Lung (tissue), 11 donors: ENCODE measurements at regions not wholly inside any gene's neighbourhood (a gene's known extent, or its start where the extent isn't known, plus 50 kb on each side); places are given as distances from the start of the nearest gene placed in this dataset.

Experiments
- ATAC-seq: fragments of 200-7000 bp; cut with Tn5 transposase; one replicate; pipeline ENCODE4 v1.9.1; 2020; ENCODE audit warnings: moderate number of reproducible peaks; ENCODE audit not compliant: insufficient read depth, low FRiP score
- DNase-seq, 3 donors: peaks; one replicate each; pipeline ENCODE4 v3.0.0-alpha.2; 2013 to 2017
- H3K27ac ChIP-seq, 2 donors: one replicate each; pipeline ENCODE4 v1.5.1; 2013; ENCODE audit warnings: mild to moderate bottlenecking in 2 of 2, moderate library complexity in 2 of 2, control low read depth in 1 of 2, inconsistent platforms in 1 of 2, low read depth in 1 of 2, low read length in 1 of 2
- H3K27me3 ChIP-seq, 3 donors: one replicate each; pipeline ENCODE4 v1.5.1; 2013; ENCODE audit warnings: low read length in 2 of 3; ENCODE audit not compliant: control insufficient read depth in 3 of 3, insufficient read depth in 3 of 3
- H3K36me3 ChIP-seq, 4 donors: one replicate each; pipeline ENCODE4 v1.5.1; 2013; ENCODE audit warnings: low read length in 4 of 4, mild to moderate bottlenecking in 1 of 4, moderate library complexity in 1 of 4; ENCODE audit not compliant: control insufficient read depth in 4 of 4, insufficient read depth in 4 of 4
- H3K4me1 ChIP-seq, 5 donors: one replicate each; pipeline ENCODE4 v1.5.1; 2013; ENCODE audit warnings: low read length in 5 of 5, mild to moderate bottlenecking in 2 of 5, moderate library complexity in 1 of 5; ENCODE audit not compliant: control insufficient read depth in 5 of 5, insufficient read depth in 5 of 5
- H3K4me3 ChIP-seq: one replicate; pipeline ENCODE4 v1.5.1; 2013; ENCODE audit warnings: mild to moderate bottlenecking, control low read depth, moderate library complexity
- H3K9ac ChIP-seq, 2 donors: one replicate each; pipeline ENCODE4 v1.5.1; 2013; ENCODE audit warnings: low read length in 2 of 2, control low read depth in 1 of 2; ENCODE audit not compliant: insufficient read depth in 1 of 2
- H3K9me3 ChIP-seq, 4 donors: one replicate each; pipeline ENCODE4 v1.5.1; 2013; ENCODE audit warnings: low read length in 3 of 4, mild to moderate bottlenecking in 1 of 4, moderate library complexity in 1 of 4; ENCODE audit not compliant: control insufficient read depth in 4 of 4, insufficient read depth in 3 of 4
- CTCF ChIP-seq: IDR thresholded peaks from 2 replicates; pipeline ENCODE4 v1.5.1; 2012; ENCODE audit warnings: mild to moderate bottlenecking; ENCODE audit errors: control extremely low read depth, extremely low read depth
- WGBS, 2 donors: extraction: QIAGEN DNeasy Blood & Tissue Kit; methylation state at CpG; one replicate each; pipeline ENCODE4 v1.1.7; 2013; 5-methylcytosine and 5-hydroxymethylcytosine counted together
- donor health status: control.
- donor health status: control.
- donor health status: Bipolar disorder and iron deficiency.
- donor health status: healthy.
- donor health status: DM: yes; HTN: yes; CAD: no.

GRCh38 chr1:82632155-82632554 is 831.4 kb downstream of the ADGRL2 start:
- no peak overlapping the region for H3K27ac ChIP-seq
- peaks cover 0 to 8% (median 0%) of the 10 kb centered on the region in 5 donors for H3K4me1 ChIP-seq
- H3K36me3 ChIP-seq = no peaks in the 10 kb centered on the region
- 85 to 93% methylated on average over 1 of the region's 1 CpG for WGBS, 2 donors
- no peak for TF ChIP-seq CTCF
- no peak overlapping the region for H3K9ac ChIP-seq
- no peak for ATAC-seq
- H3K4me3 ChIP-seq = no peak overlapping the region
- no peak for DNase-seq
- no peaks in the 10 kb centered on the region for H3K9me3 ChIP-seq
- no peaks in the 10 kb centered on the region for H3K27me3 ChIP-seq

- ATAC-seq = no peak
- no peak for TF ChIP-seq CTCF
- Histone ChIP-seq H3K4me3 (no peak overlapping the region), H3K36me3 (no peaks in the 10 kb centered on the region), H3K27me3 (no peaks in the 10 kb centered on the region), H3K9me3 (peaks cover 0 to 11% (median 0%) of the 10 kb centered on the region in 4 donors), H3K27ac (no peak overlapping the region), H3K9ac (no peak overlapping the region), H3K4me1 (peaks cover 0 to 5% (median 0%) of the 10 kb centered on the region in 5 donors)
- 94 to 100% methylated on average over 2 of the region's 2 CpGs for WGBS, 2 donors
- no peak for DNase-seq
Observed at GRCh38 chr1:82628887-82629286, 828.2 kb downstream of the ADGRL2 start.

GRCh38 chr1:82625537-82625936 is 824.8 kb downstream of the ADGRL2 start:
- ATAC-seq = no peak
- no peak for DNase-seq

More at GRCh38 chr1:82625537-82625936, 824.8 kb downstream of the ADGRL2 start:
- TF ChIP-seq CTCF = no peak
- H3K27me3 ChIP-seq = no peaks in the 10 kb centered on the region
- H3K9me3 ChIP-seq = peaks cover 0 to 11% (median 0%) of the 10 kb centered on the region in 4 donors
- no peak overlapping the region for H3K4me3 ChIP-seq
- WGBS, 2 donors = 84 to 90% methylated on average over 1 of the region's 1 CpG
- H3K4me1 ChIP-seq = no peaks in the 10 kb centered on the region
- H3K9ac ChIP-seq = no peak overlapping the region
- no peak overlapping the region for H3K27ac ChIP-seq
- H3K36me3 ChIP-seq = no peaks in the 10 kb centered on the region
